Lower leg skin (tissue), 3 donors: ENCODE measurements at regions not wholly inside any gene's neighbourhood (a gene's known extent, or its start where the extent isn't known, plus 50 kb on each side); places are given as distances from the start of the nearest gene placed in this dataset.

Experiments used
- CTCF ChIP-seq, 3 donors: fragments of 450-650 bp; IDR thresholded peaks; one replicate each; pipeline ENCODE4 v1.5.1; 2016; ENCODE audit warnings: antibody characterized with exemption in 3 of 3, mild to moderate bottlenecking in 3 of 3, moderate library complexity in 2 of 3
- POLR2A ChIP-seq, 2 donors: fragments of 450-650 bp; IDR thresholded peaks; one replicate each; pipeline ENCODE4 v1.6.1; 2016 to 2017; ENCODE audit warnings: antibody characterized with exemption in 2 of 2, mild to moderate bottlenecking in 1 of 2, moderate library complexity in 1 of 2

- TF ChIP-seq CTCF (IDR thresholded peaks at IDR 0.05) (no peak), POLR2A (IDR thresholded peaks at IDR 0.05) (no peak)
These were observed 594.8 kb upstream of the ADGRL2 start for GRCh38 chr1:81205956-81206355.
